ENCODE measurements at regions not wholly inside any gene's neighbourhood (a gene's known extent, or its start where the extent isn't known, plus 50 kb on each side); places are given as distances from the start of the nearest gene placed in this dataset.

DNA sequence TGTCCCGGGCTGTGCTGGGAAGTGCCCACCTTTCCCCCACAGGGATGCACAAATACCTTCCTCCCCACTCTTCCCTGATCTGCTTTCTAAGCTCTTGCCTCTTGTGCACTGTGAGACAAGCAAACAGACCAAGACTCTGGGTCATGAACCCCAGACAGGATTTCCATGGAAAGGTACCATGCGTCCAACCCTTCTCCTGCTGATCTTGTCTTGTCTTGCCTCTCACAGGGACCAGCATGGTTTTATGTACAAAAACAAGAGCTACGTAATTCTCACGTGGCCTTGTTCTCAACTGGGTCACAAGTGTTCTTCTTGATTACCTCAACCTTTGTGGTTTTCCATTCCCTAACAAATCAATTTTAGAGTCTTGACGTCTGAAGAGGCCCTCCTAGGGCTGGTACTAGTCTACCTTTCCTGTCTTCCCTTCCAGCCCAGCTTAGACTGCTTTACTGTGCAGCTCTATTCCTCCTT, 176.5 kb upstream of the MAP3K1 start:
- no peaks in the 10 kb centered on the region for H3K9me3 ChIP-seq
- DNase-seq = no peak
- H3K4me1 ChIP-seq = no peaks in the 10 kb centered on the region
- intact Hi-C loops (cut with DNase I; ENCODE audit: low total_unique reads) (no loop called here), in situ Hi-C loops (cut with MboI; ENCODE audit: low sequenced_read_pairs in 4 of 4) (no loop called here)
- H3K27me3 ChIP-seq = no peaks in the 10 kb centered on the region
- no peak overlapping the region for H3K27ac ChIP-seq
- H3K4me3 ChIP-seq = no peak overlapping the region
- TF ChIP-seq, protein P1, sequence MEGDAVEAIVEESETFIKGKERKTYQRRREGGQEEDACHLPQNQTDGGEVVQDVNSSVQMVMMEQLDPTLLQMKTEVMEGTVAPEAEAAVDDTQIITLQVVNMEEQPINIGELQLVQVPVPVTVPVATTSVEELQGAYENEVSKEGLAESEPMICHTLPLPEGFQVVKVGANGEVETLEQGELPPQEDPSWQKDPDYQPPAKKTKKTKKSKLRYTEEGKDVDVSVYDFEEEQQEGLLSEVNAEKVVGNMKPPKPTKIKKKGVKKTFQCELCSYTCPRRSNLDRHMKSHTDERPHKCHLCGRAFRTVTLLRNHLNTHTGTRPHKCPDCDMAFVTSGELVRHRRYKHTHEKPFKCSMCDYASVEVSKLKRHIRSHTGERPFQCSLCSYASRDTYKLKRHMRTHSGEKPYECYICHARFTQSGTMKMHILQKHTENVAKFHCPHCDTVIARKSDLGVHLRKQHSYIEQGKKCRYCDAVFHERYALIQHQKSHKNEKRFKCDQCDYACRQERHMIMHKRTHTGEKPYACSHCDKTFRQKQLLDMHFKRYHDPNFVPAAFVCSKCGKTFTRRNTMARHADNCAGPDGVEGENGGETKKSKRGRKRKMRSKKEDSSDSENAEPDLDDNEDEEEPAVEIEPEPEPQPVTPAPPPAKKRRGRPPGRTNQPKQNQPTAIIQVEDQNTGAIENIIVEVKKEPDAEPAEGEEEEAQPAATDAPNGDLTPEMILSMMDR (IDR thresholded peaks at IDR 0.05 in 4 of 5, conservative IDR thresholded peaks at IDR 0.05 in 1 of 5) = no peak
- TF ChIP-seq POLR2A (IDR thresholded peaks at IDR 0.05) = no peak
- ATAC-seq = no peak
- H3K36me3 ChIP-seq = no peaks in the 10 kb centered on the region

DNA sequence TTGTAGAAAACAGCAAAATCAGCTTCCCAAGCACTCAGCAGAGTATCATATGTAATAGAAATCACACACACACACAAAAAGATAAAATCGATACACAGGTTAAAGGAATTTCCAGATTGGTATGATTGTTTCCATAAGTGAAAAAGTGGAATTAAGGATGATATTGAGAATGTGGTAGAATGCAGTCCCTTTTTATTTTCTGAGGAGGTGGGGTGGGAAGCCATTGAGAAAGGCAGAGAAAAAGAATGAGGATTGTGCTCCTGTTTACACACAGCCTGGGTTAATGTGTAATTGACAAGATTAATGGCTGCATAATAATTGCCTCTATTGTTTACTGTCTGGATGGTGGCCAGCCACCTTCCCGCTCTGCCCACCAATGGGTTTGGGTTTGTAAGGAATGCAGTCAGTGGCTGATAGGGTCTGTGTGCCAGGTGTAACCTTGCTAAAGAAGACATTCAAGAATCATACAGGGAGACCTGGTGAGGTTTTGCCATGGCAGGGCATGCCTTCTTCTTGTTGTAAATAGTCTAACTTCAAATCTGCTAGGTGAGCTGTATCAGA, 177.2 kb upstream of the MAP3K1 start:
- in situ Hi-C loops (cut with MboI; ENCODE audit: low sequenced_read_pairs in 4 of 4) (no loop called here), intact Hi-C loops (cut with DNase I; ENCODE audit: low total_unique reads) (no loop called here)
- DNase-seq = no peak
- Histone ChIP-seq H3K36me3 (no peaks in the 10 kb centered on the region), H3K4me1 (no peaks in the 10 kb centered on the region), H3K4me3 (no peak overlapping the region), H3K9me3 (no peaks in the 10 kb centered on the region), H3K27ac (no peak overlapping the region), H3K27me3 (no peaks in the 10 kb centered on the region)
- no peak for ATAC-seq
- TF ChIP-seq POLR2A (IDR thresholded peaks at IDR 0.05) = no peak
- TF ChIP-seq, protein P1 (IDR thresholded peaks at IDR 0.05 in 4 of 5, conservative IDR thresholded peaks at IDR 0.05 in 1 of 5) = no peak

DNA sequence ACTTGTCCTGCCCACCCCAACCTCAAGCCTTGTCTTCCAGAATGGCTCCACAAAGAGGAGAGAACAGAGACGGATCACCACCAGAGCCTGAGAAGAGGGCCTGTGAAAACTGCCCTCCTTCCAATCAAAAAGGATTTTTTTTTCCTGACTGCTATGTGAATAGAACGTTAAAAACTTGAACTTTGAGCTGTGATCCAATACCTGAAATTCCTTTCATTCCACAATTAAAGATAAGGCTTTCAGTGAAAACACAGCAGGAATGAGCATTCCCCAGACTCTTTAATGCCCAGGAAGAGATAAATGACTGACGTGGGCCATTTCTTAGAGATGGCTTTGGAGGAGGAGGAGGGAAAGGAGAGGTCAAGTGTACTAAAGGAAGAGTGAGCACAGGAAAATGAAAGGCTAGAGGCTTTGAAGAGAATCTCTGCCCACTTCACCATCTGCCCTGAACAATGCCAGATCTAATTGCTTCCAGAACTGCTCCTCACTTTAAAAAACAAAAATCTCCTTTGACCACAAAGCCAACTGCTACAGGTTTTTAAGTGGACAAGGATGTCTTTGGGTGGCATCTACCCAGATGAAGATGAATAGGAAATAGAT, 177.9 kb upstream of the MAP3K1 start:
- in situ Hi-C loops (cut with MboI; ENCODE audit: low sequenced_read_pairs in 4 of 4) = no loop called here
- intact Hi-C loops (cut with DNase I; ENCODE audit: low total_unique reads) = no loop called here

DNA sequence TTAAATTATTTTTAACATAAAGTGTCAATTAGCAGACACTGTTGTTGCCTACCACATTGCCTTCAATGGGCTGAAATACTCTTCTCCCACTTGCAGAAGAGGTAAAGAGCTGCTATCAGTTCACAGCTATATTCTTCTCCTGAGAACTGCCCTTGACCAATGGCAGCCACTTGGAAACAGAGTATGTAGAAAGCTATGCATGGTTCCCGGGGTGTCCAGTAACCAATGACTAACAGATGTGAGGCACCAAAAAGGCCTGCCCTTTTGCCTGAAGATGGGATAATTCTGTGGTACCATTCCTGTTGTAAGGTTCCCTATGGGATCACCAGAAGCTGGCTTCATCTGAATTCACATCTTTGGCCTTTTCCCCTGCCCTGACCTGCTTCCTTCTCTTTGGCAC, 181.4 kb upstream of the MAP3K1 start:
- TF ChIP-seq, protein P1 (IDR thresholded peaks at IDR 0.05 in 4 of 5, conservative IDR thresholded peaks at IDR 0.05 in 1 of 5) = no peak
- TF ChIP-seq POLR2A (IDR thresholded peaks at IDR 0.05) = no peak
- ATAC-seq = no peak
- intact Hi-C loops (cut with DNase I; ENCODE audit: low total_unique reads) (no loop called here), in situ Hi-C loops (cut with MboI; ENCODE audit: low sequenced_read_pairs in 4 of 4) (no loop called here)
- Histone ChIP-seq H3K9me3 (no peaks in the 10 kb centered on the region), H3K36me3 (no peaks in the 10 kb centered on the region), H3K27me3 (no peaks in the 10 kb centered on the region), H3K27ac (no peak overlapping the region), H3K4me3 (no peak overlapping the region), H3K4me1 (no peaks in the 10 kb centered on the region)
- no peak for DNase-seq

More for the DNA sequence above, 177.9 kb upstream of the MAP3K1 start:
- no peak for TF ChIP-seq POLR2A (IDR thresholded peaks at IDR 0.05)
- TF ChIP-seq, protein P1 (IDR thresholded peaks at IDR 0.05 in 4 of 5, conservative IDR thresholded peaks at IDR 0.05 in 1 of 5) = no peak
- Histone ChIP-seq H3K27ac (no peak overlapping the region), H3K36me3 (no peaks in the 10 kb centered on the region), H3K4me1 (no peaks in the 10 kb centered on the region), H3K27me3 (no peaks in the 10 kb centered on the region), H3K9me3 (no peaks in the 10 kb centered on the region), H3K4me3 (no peak overlapping the region)
- no peak for ATAC-seq
- no peak for DNase-seq

Measured in gastrocnemius medialis (tissue), 4 donors.